Omental fat pad (tissue), 3 donors: ENCODE measurements at regions not wholly inside any gene's neighbourhood (a gene's known extent, or its start where the extent isn't known, plus 50 kb on each side); places are given as distances from the start of the nearest gene placed in this dataset.

ENCODE experiments used
- ATAC-seq: fragments of 150-250 bp; one replicate; pipeline ENCODE4 v1.9.1; 2016; ENCODE audit warnings: mild to moderate bottlenecking, moderate library complexity; ENCODE audit not compliant: low FRiP score
- DNase-seq: peaks from one replicate; pipeline ENCODE4 v3.0.0-alpha.2; 2019; ENCODE audit warnings: low spot score
- CTCF ChIP-seq, 3 donors: fragments of 450-650 bp; IDR thresholded peaks; one replicate each; pipeline ENCODE4 v1.5.1; 2016 to 2017; ENCODE audit warnings: antibody characterized with exemption in 3 of 3, mild to moderate bottlenecking in 3 of 3, moderate library complexity in 2 of 3

GRCh38 chr13:29961036-29961670, 110.7 kb upstream of the UBL3 start:
- ATAC-seq = no peak
- DNase-seq = no peak
- no peak for TF ChIP-seq CTCF (IDR thresholded peaks at IDR 0.05)

GRCh38 chr13:29959603-29960002, 109.2 kb upstream of the UBL3 start:
- DNase-seq (no peak), ATAC-seq (no peak)
- TF ChIP-seq CTCF (IDR thresholded peaks at IDR 0.05) = no peak

GRCh38 chr13:29959086-29959485, 108.7 kb upstream of the UBL3 start:
- DNase-seq = no peak
- ATAC-seq = no peak
- no peak for TF ChIP-seq CTCF (IDR thresholded peaks at IDR 0.05)

- no peak for ATAC-seq
- TF ChIP-seq CTCF (IDR thresholded peaks at IDR 0.05) = no peak
- no peak for DNase-seq
Measured at GRCh38 chr13:29958476-29958875, 108.1 kb upstream of the UBL3 start.

GRCh38 chr13:29957320-29957719, 106.9 kb upstream of the UBL3 start:
- ATAC-seq = no peak
- no peak for TF ChIP-seq CTCF (IDR thresholded peaks at IDR 0.05)
- no peak for DNase-seq

- no peak for DNase-seq
- TF ChIP-seq CTCF (IDR thresholded peaks at IDR 0.05) = no peak
- no peak for ATAC-seq
Measured at GRCh38 chr13:29956853-29957252, 106.4 kb upstream of the UBL3 start.

GRCh38 chr13:29955137-29955650, 104.8 kb upstream of the UBL3 start:
- TF ChIP-seq CTCF (IDR thresholded peaks at IDR 0.05) = no peak
- ATAC-seq = no peak
- DNase-seq = no peak
